Activated B cell treated with CpG ODN at 0.5 μM for 24 hours (primary cell): ENCODE measurements at regions not wholly inside any gene's neighbourhood (a gene's known extent, or its start where the extent isn't known, plus 50 kb on each side); places are given as distances from the start of the nearest gene placed in this dataset.
"Not testable (repeated sequence)": the region's sequence is repeated elsewhere in the genome, so short reads cannot be mapped to it uniquely, and the experiment has no call there.

ENCODE experiments used
- ATAC-seq: fragments of 200-7000 bp; cut with Tn5 transposase; one replicate; pipeline ENCODE4 v1.10.0; 2021; ENCODE audit warnings: low read depth, mild to moderate bottlenecking, moderate library complexity
- CTCF ChIA-PET: fragments of 350-600 bp; sonication (Branson Sonifier 250); formaldehyde crosslinking; loops from one replicate; lab custom pipeline; 2021; ENCODE audit warnings: antibody characterized with exemption; lab: Charles Lee
- POLR2A ChIA-PET: fragments of 350-600 bp; sonication (Branson Sonifier 250); formaldehyde crosslinking; loops from one replicate; lab custom pipeline; 2021; ENCODE audit warnings: antibody characterized with exemption; lab: Charles Lee
- DNase-seq: peaks from one replicate; pipeline ENCODE4 v3.0.0; 2022
- H3K27ac Mint-ChIP-seq: one replicate; pipeline ENCODE4 v1.8.0; 2020; ENCODE audit warnings: mixed read lengths
- H3K27me3 Mint-ChIP-seq: one replicate; pipeline ENCODE4 v1.8.0; 2021; ENCODE audit warnings: mixed read lengths
- H3K36me3 Mint-ChIP-seq: one replicate; pipeline ENCODE4 v1.8.0; 2021; ENCODE audit warnings: low read depth, mixed read lengths
- H3K4me1 Mint-ChIP-seq: one replicate; pipeline ENCODE4 v1.8.0; 2021; ENCODE audit warnings: mixed read lengths
- H3K4me3 Mint-ChIP-seq: one replicate; pipeline ENCODE4 v1.8.0; 2020; ENCODE audit warnings: mild to moderate bottlenecking, mixed read lengths
- H3K9me3 Mint-ChIP-seq: one replicate; pipeline ENCODE4 v1.8.0; 2020; ENCODE audit warnings: mixed read lengths
- intact Hi-C: fragments of 100-400 bp; cut with micrococcal nuclease; formaldehyde crosslinking; loops from one replicate; pipeline ENCODE4 v1.15.1; 2024
- TF ChIP-seq, protein P1 (sequence below): fragments of 200-600 bp; IDR thresholded peaks from one replicate; pipeline ENCODE4 v1.8.0; 2022; ENCODE audit warnings: antibody characterized with exemption, mild to moderate bottlenecking

DNA sequence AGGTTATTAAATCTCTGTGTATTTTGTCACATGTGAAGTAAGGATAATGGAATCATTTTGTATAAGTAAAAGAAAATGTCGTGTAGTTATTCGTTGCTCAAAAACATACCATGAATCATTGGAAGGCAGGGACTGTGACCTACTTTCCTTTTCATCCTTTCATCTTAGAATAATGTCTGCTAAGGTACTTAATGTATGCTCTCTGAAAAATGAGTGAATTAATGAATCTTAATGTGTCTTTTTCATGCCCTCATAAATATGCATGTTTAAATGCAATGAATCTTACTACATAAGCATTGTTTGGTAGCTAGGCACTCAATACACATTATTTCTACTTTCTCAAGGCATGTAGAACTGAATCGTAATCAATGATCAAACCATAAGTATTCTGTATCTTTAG lies 343.9 kb downstream of the MAGEB5 start:
- no peak overlapping the region for H3K27ac Mint-ChIP-seq
- H3K4me3 Mint-ChIP-seq, result no peak overlapping the region
- H3K4me1 Mint-ChIP-seq, result no peaks in the 10 kb centered on the region
- ATAC-seq, result no peak
- TF ChIP-seq, protein P1, sequence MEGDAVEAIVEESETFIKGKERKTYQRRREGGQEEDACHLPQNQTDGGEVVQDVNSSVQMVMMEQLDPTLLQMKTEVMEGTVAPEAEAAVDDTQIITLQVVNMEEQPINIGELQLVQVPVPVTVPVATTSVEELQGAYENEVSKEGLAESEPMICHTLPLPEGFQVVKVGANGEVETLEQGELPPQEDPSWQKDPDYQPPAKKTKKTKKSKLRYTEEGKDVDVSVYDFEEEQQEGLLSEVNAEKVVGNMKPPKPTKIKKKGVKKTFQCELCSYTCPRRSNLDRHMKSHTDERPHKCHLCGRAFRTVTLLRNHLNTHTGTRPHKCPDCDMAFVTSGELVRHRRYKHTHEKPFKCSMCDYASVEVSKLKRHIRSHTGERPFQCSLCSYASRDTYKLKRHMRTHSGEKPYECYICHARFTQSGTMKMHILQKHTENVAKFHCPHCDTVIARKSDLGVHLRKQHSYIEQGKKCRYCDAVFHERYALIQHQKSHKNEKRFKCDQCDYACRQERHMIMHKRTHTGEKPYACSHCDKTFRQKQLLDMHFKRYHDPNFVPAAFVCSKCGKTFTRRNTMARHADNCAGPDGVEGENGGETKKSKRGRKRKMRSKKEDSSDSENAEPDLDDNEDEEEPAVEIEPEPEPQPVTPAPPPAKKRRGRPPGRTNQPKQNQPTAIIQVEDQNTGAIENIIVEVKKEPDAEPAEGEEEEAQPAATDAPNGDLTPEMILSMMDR, result no peak
- no peaks in the 10 kb centered on the region for H3K27me3 Mint-ChIP-seq
- ChIA-PET POLR2A (no interaction called here), CTCF (no interaction called here)
- no peak for DNase-seq
- peaks cover 3% of the 10 kb centered on the region for H3K9me3 Mint-ChIP-seq
- H3K36me3 Mint-ChIP-seq, result no peaks in the 10 kb centered on the region
- intact Hi-C loops, result no loop called here

DNA sequence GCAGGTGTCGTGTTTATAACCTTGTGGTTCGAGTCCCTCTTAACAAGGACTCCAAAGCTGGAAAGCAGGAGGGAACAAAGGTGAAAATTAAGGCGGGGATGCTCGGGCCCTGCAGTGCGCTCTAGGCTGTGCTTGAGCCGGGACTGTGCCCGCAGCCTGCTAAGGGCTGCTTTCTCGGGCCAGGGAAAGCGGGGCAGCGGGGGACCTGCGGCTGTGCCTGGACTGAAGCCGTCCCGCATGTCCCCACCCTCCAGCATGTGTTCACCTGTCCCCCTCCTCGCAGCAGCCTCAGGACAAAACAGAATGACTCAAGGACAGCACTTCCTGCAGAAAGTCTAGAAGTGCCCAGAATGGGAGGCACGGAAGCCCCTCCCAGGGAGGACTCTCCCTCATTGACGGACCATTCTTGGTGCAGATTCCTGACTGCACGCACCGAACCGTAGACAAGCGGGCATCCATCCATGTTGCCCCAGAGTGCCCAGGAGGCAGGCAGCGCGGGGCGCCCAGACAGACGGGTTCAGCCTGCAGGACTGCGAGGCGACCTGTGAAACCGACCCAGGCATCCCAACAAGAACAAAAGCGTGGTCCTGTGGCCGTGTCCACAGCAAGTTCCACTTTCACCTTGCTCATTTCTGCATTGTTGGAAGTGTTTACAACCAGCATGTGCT lies 342.9 kb downstream of the MAGEB5 start:
- Mint-ChIP-seq H3K9me3 (peaks cover 3% of the 10 kb centered on the region), H3K4me1 (no peaks in the 10 kb centered on the region), H3K4me3 (no peak overlapping the region), H3K27ac (no peak overlapping the region), H3K36me3 (no peaks in the 10 kb centered on the region), H3K27me3 (no peaks in the 10 kb centered on the region)
- no peak for DNase-seq
- ChIA-PET CTCF (no interaction called here), POLR2A (no interaction called here)
- ATAC-seq, result no peak
- TF ChIP-seq, protein P1, result no peak
- intact Hi-C loops, result no loop called here

DNA sequence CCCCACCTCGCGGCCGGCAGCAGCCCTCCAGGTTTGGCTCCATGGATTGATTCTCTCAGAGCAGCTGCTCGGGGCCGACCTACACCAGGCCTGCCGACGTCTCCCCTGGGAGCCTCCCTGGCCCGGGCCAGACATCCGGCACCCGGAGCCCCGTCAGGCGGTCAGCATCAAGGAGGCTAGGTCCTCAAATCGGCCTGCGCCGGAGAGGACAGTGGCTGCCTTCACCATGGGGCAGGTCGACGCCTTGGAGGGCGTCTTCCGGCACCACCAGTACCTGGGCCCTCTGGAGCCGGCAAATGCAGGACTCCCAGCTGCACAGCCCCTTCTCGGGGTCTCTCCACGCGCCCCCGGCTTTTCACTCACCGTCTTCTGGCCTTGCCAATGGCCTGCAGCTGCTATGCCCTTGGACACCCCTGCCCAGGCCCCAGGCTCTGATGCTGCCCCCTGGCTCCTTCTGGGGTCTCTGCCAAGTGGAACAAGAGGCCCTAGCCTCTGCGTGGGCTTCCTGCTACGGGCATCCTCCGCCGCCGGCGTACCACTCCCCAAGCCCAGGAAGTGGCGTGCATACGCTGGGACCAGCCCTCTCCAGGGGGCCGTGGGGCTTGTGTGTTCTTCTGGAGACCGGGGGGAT lies 341.8 kb downstream of the MAGEB5 start:
- ATAC-seq (no peak), DNase-seq (no peak)
- H3K27me3 Mint-ChIP-seq, result no peaks in the 10 kb centered on the region
- intact Hi-C loops, result no loop called here
- H3K27ac Mint-ChIP-seq, result no peak overlapping the region
- POLR2A ChIA-PET, result no interaction called here
- no peaks in the 10 kb centered on the region for H3K36me3 Mint-ChIP-seq
- H3K4me1 Mint-ChIP-seq, result no peaks in the 10 kb centered on the region
- no peak overlapping the region for H3K4me3 Mint-ChIP-seq
- peaks cover 3% of the 10 kb centered on the region for H3K9me3 Mint-ChIP-seq
- TF ChIP-seq, protein P1, result no peak
- CTCF ChIA-PET, result no interaction called here

DNA sequence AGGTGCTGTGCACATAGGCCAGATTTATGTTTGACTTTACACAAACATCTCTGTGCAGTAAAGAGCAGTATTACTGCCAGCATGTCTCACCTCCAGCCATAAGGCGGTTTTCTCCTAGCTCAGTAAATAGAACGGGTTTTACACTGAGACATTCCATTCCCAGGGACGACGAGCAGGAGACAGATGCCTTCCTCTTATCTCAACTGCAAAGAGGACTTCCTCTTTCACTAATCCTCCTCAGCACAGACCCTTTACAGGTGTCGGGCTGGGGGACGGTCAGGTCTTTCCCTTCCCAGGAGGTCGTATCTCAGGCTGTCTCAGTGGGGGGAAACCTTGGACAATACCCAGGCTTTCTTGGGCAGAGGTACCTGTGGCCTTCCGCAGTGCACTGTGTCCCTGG lies 309.8 kb downstream of the MAGEB5 start:
- H3K27ac Mint-ChIP-seq, H3K4me3 Mint-ChIP-seq, H3K36me3 Mint-ChIP-seq, H3K4me1 Mint-ChIP-seq, H3K27me3 Mint-ChIP-seq, CTCF ChIA-PET, ATAC-seq, intact Hi-C loops, DNase-seq, POLR2A ChIA-PET, H3K9me3 Mint-ChIP-seq: not testable (repeated sequence)

DNA sequence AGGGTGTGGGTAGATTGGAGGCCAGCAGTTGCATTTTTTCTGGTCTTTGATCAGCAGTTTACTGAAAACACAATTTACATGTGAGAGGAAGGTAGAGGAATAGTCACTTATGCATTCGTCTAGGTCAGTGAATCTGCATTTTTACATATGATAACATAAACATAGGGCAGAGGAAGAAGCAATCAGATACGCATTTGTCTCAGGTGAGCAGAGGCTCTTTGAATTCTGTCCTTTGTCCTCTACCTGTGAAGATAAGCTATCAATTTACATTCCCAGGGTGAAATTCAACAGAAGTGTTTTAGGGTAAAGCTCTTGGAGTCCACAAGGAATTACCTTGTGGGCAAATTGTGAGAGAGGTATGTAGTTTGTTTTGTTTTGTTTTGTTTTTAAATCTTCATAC lies 306.5 kb downstream of the MAGEB5 start:
- no peaks in the 10 kb centered on the region for H3K9me3 Mint-ChIP-seq
- CTCF ChIA-PET, result no interaction called here
- H3K27ac Mint-ChIP-seq, result no peak overlapping the region
- TF ChIP-seq, protein P1, result no peak
- ATAC-seq, result no peak
- no peaks in the 10 kb centered on the region for H3K36me3 Mint-ChIP-seq
- intact Hi-C loops, result no loop called here
- POLR2A ChIA-PET, result no interaction called here
- H3K4me3 Mint-ChIP-seq, result no peak overlapping the region
- H3K4me1 Mint-ChIP-seq, result no peaks in the 10 kb centered on the region
- no peaks in the 10 kb centered on the region for H3K27me3 Mint-ChIP-seq
- DNase-seq, result no peak
